HepG2 (cell line): ENCODE measurements at regions not wholly inside any gene's neighbourhood (a gene's known extent, or its start where the extent isn't known, plus 50 kb on each side); places are given as distances from the start of the nearest gene placed in this dataset.

Experiments used
- ATAC-seq: fragments of 200-7000 bp; cut with Tn5 transposase; 3 replicates; pipeline ENCODE4 v1.9.1; 2020; ENCODE audit warnings: mild to moderate bottlenecking, moderate library complexity
- BruUV-seq: library from RNA; stranded (reverse); fragments of 400-500 nt; replicated peaks from 2 replicates; lab custom pipeline; 2021; lab: Mats Ljungman, UMichigan
- CTCF ChIA-PET: fragments of 300-600 bp; formaldehyde crosslinking; extraction: SDS; loops from one replicate; lab custom pipeline; 2021; ENCODE audit warnings: low total read pairs, inconsistent platforms, low intra/inter-chr PET ratio; lab: Yijun Ruan, JAX
- POLR2A ChIA-PET: fragments of 350-600 bp; sonication (Branson Sonifier 250); formaldehyde crosslinking; loops from one replicate; lab custom pipeline; 2020; ENCODE audit warnings: antibody characterized with exemption, inconsistent platforms; lab: Yijun Ruan, JAX
- DNase-seq: peaks from one replicate; pipeline ENCODE4 v3.0.0-alpha.2; 2015; ENCODE audit warnings: low spot score
- FAIRE-seq: peaks from 3 replicates; lab custom pipeline; 2011; peaks lifted over from hg19 to GRCh38; lab: Jason Lieb, UNC
- H2AFZ ChIP-seq: one replicate; pipeline ENCODE4 v1.6.1; 2011; ENCODE audit warnings: low read length, inconsistent platforms
- H3K27ac ChIP-seq: fragments of 300-600 bp; 3 replicates; pipeline ENCODE4 v1.8.0; 2011; ENCODE audit warnings: mixed run types, mild to moderate bottlenecking, mixed read lengths, low read length, inconsistent platforms; ENCODE audit not compliant: insufficient read depth; ENCODE audit errors: extremely low read length
- H3K27me3 ChIP-seq, 2 experiments: fragments of 200-600 bp in 1 of 2; 2 replicates in 1 of 2; 3 replicates in 1 of 2; pipeline versions ENCODE4 v1.6.0 to v1.8.0; 2011; ENCODE audit warnings: low read length in 2 of 2, mild to moderate bottlenecking in 2 of 2, moderate library complexity in 2 of 2, inconsistent platforms in 1 of 2; ENCODE audit not compliant: insufficient read depth in 2 of 2, control insufficient read depth in 1 of 2
- H3K36me3 ChIP-seq, 2 experiments: fragments of 200-600 bp in 1 of 2; replicated peaks in 1 of 2; 2 replicates in 1 of 2; 3 replicates in 1 of 2; pipeline versions ENCODE4 v1.5.1 to v1.8.0; 2011; ENCODE audit warnings: low read length in 2 of 2, inconsistent platforms in 1 of 2; ENCODE audit not compliant: insufficient read depth in 2 of 2, control insufficient read depth in 1 of 2
- H3K4me1 ChIP-seq: 2 replicates; pipeline ENCODE4 v1.5.1; 2012; ENCODE audit warnings: low read length, inconsistent platforms; ENCODE audit not compliant: insufficient read depth
- H3K4me2 ChIP-seq: 2 replicates; pipeline ENCODE4 v1.6.0; 2011; ENCODE audit warnings: low read depth, low read length, inconsistent platforms
- H3K4me3 ChIP-seq, 3 experiments: fragments of 200-600 bp in 1 of 3; sonication (generic), shearing (Covaris generic) in 1 of 3; replicated peaks in 1 of 3; 2 replicates each; pipeline ENCODE4 v1.5.1; 2011 to 2016; ENCODE audit warnings: low read length in 3 of 3, inconsistent platforms in 2 of 3, low read depth in 2 of 3, mild to moderate bottlenecking in 2 of 3, control low read depth in 1 of 3, mixed read lengths in 1 of 3; ENCODE audit not compliant: insufficient read depth in 1 of 3
- H3K79me2 ChIP-seq: one replicate; pipeline ENCODE4 v1.6.1; 2011; ENCODE audit warnings: low read length, inconsistent platforms; ENCODE audit not compliant: insufficient read depth
- H3K9ac ChIP-seq: 2 replicates; pipeline ENCODE4 v1.6.0; 2011; ENCODE audit warnings: mild to moderate bottlenecking, low read depth, low read length, inconsistent platforms; ENCODE audit not compliant: insufficient read depth
- H3K9me3 ChIP-seq: 2 replicates; pipeline ENCODE4 v1.5.1; 2012; ENCODE audit warnings: mild to moderate bottlenecking, low read length
- H4K20me1 ChIP-seq: 2 replicates; pipeline ENCODE4 v1.6.0; 2011; ENCODE audit warnings: inconsistent platforms, mild to moderate bottlenecking, low read length, moderate library complexity; ENCODE audit not compliant: insufficient read depth
- FOXA3 ChIP-seq: IDR thresholded peaks from 2 replicates; pipeline ENCODE4 v1.6.1; 2016; ENCODE audit warnings: missing genetic modification reagents, missing compliant biosample characterization
- HNF4A ChIP-seq: sonication (generic); formaldehyde crosslinking; IDR thresholded peaks from 2 replicates; pipeline ENCODE4 v1.4.0; 2020; ENCODE audit warnings: missing genetic modification reagents
- KAT8 ChIP-seq: IDR thresholded peaks from 2 replicates; pipeline ENCODE4 v1.6.1; 2016; ENCODE audit warnings: missing genetic modification reagents, missing compliant biosample characterization
- NFIC ChIP-seq: IDR thresholded peaks from 2 replicates; pipeline ENCODE4 v1.6.1; 2012; ENCODE audit warnings: mild to moderate bottlenecking, low read length, inconsistent platforms
- SOX13 ChIP-seq, 3 experiments: fragments of 450-650 bp in 1 of 3; sonication (generic) in 1 of 3; formaldehyde crosslinking in 1 of 3; IDR thresholded peaks in 2 of 3; conservative IDR thresholded peaks in 1 of 3; 2 replicates each; pipeline versions ENCODE4 v1.5.0 to v1.6.1; 2016 to 2020; ENCODE audit warnings: antibody characterized with exemption in 1 of 3, mild to moderate bottlenecking in 1 of 3, missing compliant biosample characterization in 1 of 3, missing genetic modification reagents in 1 of 3, moderate library complexity in 1 of 3
- SP5 ChIP-seq: IDR thresholded peaks from 2 replicates; pipeline ENCODE4 v1.6.1; 2016; ENCODE audit warnings: low read depth, borderline replicate concordance
- ZNF737 ChIP-seq: sonication (generic); formaldehyde crosslinking; IDR thresholded peaks from 2 replicates; pipeline ENCODE4 v1.5.0; 2020; ENCODE audit warnings: missing genetic modification reagents, mild to moderate bottlenecking, borderline replicate concordance
- WGBS: methylation state at CpG from one replicate; pipeline ENCODE4 v1.1.6; 2017; ENCODE audit warnings: low lambda C conversion rate; 5-methylcytosine and 5-hydroxymethylcytosine counted together
- in situ Hi-C: cut with HindIII; loops from 2 replicates; pipeline ENCODE4 v1.10.0; 2017; ENCODE audit warnings: low pct_unique_long_range_greater_than_20kb; ENCODE audit not compliant: extremely low pct_ligation_motif_present
- intact Hi-C: fragments of 100-400 bp; cut with micrococcal nuclease; formaldehyde crosslinking; loops from one replicate; pipeline ENCODE4 v1.10.0; 2022; ENCODE audit not compliant: unreplicated experiment
- TF ChIP-seq, protein P1 (sequence below): sonication (generic); formaldehyde crosslinking; conservative IDR thresholded peaks from 2 replicates; pipeline ENCODE4 v1.4.0; 2020; ENCODE audit warnings: mild to moderate bottlenecking, missing genetic modification reagents, moderate library complexity
- TF ChIP-seq, protein P2 (sequence below), 2 experiments: sonication (generic) in 1 of 2; formaldehyde crosslinking in 1 of 2; IDR thresholded peaks; 2 replicates each; pipeline versions ENCODE4 v1.4.0 to v1.6.1; 2016 to 2020; ENCODE audit warnings: borderline replicate concordance in 1 of 2, low read depth in 1 of 2, mild to moderate bottlenecking in 1 of 2, missing genetic modification reagents in 1 of 2
- TF ChIP-seq, protein P3 (sequence below): IDR thresholded peaks from 2 replicates; pipeline ENCODE4 v1.6.1; 2012; ENCODE audit warnings: low read depth, low read length, improper control_type of control experiment

DNA sequence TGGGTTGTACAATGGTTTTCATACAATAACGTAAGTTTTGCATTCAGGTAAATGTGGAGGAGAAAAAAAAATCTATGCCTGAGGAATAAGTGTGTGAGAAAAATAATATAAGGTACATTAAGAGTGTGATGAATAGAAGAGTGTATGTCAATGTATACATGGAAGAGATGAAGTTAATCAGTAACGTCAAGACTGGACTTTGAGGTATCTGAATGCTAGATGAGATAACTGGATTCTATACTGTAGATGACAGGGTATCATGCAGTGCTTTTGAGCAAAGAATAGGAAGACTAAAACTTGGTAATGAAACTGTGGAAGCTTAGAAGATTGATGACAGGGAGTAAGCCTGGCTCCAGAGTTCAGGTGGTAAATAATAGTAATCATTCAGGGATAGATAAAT, 666.7 kb upstream of the SGO1 start:
- peaks cover 78% of the 10 kb centered on the region for H3K9me3 ChIP-seq
- no peak overlapping the region for H2AFZ ChIP-seq
- no peaks in the 10 kb centered on the region for H3K36me3 ChIP-seq
- no peak overlapping the region for H3K9ac ChIP-seq
- H3K4me3 ChIP-seq, result no peak overlapping the region; a peak in 1 of 6 replicates
- FAIRE-seq (no peak), ATAC-seq (peak; percentile 99), DNase-seq (peak; percentile 57)
- ChIA-PET CTCF (no interaction called here), POLR2A (no interaction called here)
- H3K4me2 ChIP-seq, result peak overlapping the region; percentile 48
- 17% methylated on average over 2 of the region's 2 CpGs for WGBS
- no peaks in the 10 kb centered on the region for H4K20me1 ChIP-seq
- H3K27me3 ChIP-seq, result no peaks in the 10 kb centered on the region
- H3K4me1 ChIP-seq, result peaks cover 48% of the 10 kb centered on the region
- H3K79me2 ChIP-seq, result no peaks in the 10 kb centered on the region
- peak overlapping the region; percentile 47 for H3K27ac ChIP-seq
- no TSS peak for BruUV-seq
- intact Hi-C loops, result no loop called here
- in situ Hi-C loops, result no loop called here
- TF ChIP-seq, protein P1, sequence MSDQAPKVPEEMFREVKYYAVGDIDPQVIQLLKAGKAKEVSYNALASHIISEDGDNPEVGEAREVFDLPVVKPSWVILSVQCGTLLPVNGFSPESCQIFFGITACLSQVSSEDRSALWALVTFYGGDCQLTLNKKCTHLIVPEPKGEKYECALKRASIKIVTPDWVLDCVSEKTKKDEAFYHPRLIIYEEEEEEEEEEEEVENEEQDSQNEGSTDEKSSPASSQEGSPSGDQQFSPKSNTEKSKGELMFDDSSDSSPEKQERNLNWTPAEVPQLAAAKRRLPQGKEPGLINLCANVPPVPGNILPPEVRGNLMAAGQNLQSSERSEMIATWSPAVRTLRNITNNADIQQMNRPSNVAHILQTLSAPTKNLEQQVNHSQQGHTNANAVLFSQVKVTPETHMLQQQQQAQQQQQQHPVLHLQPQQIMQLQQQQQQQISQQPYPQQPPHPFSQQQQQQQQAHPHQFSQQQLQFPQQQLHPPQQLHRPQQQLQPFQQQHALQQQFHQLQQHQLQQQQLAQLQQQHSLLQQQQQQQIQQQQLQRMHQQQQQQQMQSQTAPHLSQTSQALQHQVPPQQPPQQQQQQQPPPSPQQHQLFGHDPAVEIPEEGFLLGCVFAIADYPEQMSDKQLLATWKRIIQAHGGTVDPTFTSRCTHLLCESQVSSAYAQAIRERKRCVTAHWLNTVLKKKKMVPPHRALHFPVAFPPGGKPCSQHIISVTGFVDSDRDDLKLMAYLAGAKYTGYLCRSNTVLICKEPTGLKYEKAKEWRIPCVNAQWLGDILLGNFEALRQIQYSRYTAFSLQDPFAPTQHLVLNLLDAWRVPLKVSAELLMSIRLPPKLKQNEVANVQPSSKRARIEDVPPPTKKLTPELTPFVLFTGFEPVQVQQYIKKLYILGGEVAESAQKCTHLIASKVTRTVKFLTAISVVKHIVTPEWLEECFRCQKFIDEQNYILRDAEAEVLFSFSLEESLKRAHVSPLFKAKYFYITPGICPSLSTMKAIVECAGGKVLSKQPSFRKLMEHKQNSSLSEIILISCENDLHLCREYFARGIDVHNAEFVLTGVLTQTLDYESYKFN (CRISPR knock-in tag), result peak; percentile 68
- TF ChIP-seq ZNF737 (CRISPR knock-in tag) (no peak), KAT8 (no peak), SOX13 (IDR thresholded peaks at IDR 0.05) (no peak), SOX13 (CRISPR knock-in tag; conservative IDR thresholded peaks at IDR 0.05 in 1 of 2, IDR thresholded peaks at IDR 0.05 in 1 of 2) (peak in 1 of 2 experiments; percentile 48; a peak in 1 of 4 replicates), FOXA3 (0 out of 2 replicates have a peak, but pooled peaks have one; percentile 31), NFIC (no peak), HNF4A (CRISPR knock-in tag) (peak; percentile 62), SP5 (no peak)
- TF ChIP-seq, protein P2, sequence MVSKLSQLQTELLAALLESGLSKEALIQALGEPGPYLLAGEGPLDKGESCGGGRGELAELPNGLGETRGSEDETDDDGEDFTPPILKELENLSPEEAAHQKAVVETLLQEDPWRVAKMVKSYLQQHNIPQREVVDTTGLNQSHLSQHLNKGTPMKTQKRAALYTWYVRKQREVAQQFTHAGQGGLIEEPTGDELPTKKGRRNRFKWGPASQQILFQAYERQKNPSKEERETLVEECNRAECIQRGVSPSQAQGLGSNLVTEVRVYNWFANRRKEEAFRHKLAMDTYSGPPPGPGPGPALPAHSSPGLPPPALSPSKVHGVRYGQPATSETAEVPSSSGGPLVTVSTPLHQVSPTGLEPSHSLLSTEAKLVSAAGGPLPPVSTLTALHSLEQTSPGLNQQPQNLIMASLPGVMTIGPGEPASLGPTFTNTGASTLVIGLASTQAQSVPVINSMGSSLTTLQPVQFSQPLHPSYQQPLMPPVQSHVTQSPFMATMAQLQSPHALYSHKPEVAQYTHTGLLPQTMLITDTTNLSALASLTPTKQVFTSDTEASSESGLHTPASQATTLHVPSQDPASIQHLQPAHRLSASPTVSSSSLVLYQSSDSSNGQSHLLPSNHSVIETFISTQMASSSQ (IDR thresholded peaks at IDR 0.05; ENCODE audit: low read depth), result peak; percentile 53; the same call in 1 of the 2 replicates
- TF ChIP-seq, protein P2 (CRISPR knock-in tag; IDR thresholded peaks at IDR 0.05; ENCODE audit: borderline replicate concordance), result peak; percentile 79; the same call in 1 of the 2 replicates
- TF ChIP-seq, protein P3, sequence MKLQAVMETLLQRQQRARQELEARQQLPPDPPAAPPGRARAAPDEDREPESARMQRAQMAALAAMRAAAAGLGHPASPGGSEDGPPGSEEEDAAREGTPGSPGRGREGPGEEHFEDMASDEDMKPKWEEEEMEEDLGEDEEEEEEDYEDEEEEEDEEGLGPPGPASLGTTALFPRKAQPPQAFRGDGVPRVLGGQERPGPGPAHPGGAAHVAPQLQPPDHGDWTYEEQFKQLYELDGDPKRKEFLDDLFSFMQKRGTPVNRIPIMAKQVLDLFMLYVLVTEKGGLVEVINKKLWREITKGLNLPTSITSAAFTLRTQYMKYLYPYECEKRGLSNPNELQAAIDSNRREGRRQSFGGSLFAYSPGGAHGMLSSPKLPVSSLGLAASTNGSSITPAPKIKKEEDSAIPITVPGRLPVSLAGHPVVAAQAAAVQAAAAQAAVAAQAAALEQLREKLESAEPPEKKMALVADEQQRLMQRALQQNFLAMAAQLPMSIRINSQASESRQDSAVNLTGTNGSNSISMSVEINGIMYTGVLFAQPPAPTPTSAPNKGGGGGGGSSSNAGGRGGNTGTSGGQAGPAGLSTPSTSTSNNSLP, result peak; percentile 52; the same call in 1 of the 2 replicates
